ENCODE measurements at regions not wholly inside any gene's neighbourhood (a gene's known extent, or its start where the extent isn't known, plus 50 kb on each side); places are given as distances from the start of the nearest gene placed in this dataset.
A peak's percentile ranks its signal among the peaks of the same experiment; 100 is the strongest.

GRCh38 chr9:16099732-16100536, 547.1 kb downstream of the CCDC171 start:
- no peak for DNase-seq (ENCODE audit: low spot score)

- no peak for DNase-seq (ENCODE audit: low spot score)
Observed at GRCh38 chr9:16100537-16101091, 547.8 kb downstream of the CCDC171 start.

- no peak for DNase-seq (ENCODE audit: low spot score)
Observed at GRCh38 chr9:16102154-16102553, 549.3 kb downstream of the CCDC171 start.

- DNase-seq (ENCODE audit: low spot score), result no peak
Observed at GRCh38 chr9:16103620-16104397, 551.0 kb downstream of the CCDC171 start.

- no peak for DNase-seq (ENCODE audit: low spot score)
Observed at GRCh38 chr9:16105168-16106020, 552.6 kb downstream of the CCDC171 start.

GRCh38 chr9:16106021-16106571, 553.3 kb downstream of the CCDC171 start:
- DNase-seq (ENCODE audit: low spot score), result no peak

GRCh38 chr9:16112116-16112515, 559.3 kb downstream of the CCDC171 start:
- no peak for DNase-seq (ENCODE audit: low spot score)

GRCh38 chr9:16115994-16116393, 563.2 kb downstream of the CCDC171 start:
- no peak for DNase-seq (ENCODE audit: low spot score)

GRCh38 chr9:16118043-16118442, 565.2 kb downstream of the CCDC171 start:
- no peak for DNase-seq (ENCODE audit: low spot score)

- DNase-seq (ENCODE audit: low spot score), result no peak
Observed at GRCh38 chr9:16119261-16120230, 566.7 kb downstream of the CCDC171 start.

GRCh38 chr9:16120231-16120641, 567.4 kb downstream of the CCDC171 start:
- DNase-seq (ENCODE audit: low spot score), result no peak

GRCh38 chr9:16120727-16121126, 567.9 kb downstream of the CCDC171 start:
- no peak for DNase-seq (ENCODE audit: low spot score)

- no peak for DNase-seq (ENCODE audit: low spot score)
Observed at GRCh38 chr9:16121168-16121567, 568.3 kb downstream of the CCDC171 start.

- no peak for DNase-seq (ENCODE audit: low spot score)
Observed at GRCh38 chr9:16121601-16122286, 568.9 kb downstream of the CCDC171 start.

GRCh38 chr9:16125629-16126028, 572.8 kb downstream of the CCDC171 start:
- no peak for DNase-seq (ENCODE audit: low spot score)

- DNase-seq (ENCODE audit: low spot score), result no peak
Observed at GRCh38 chr9:16126042-16126441, 573.2 kb downstream of the CCDC171 start.

GRCh38 chr9:16128003-16128402, 575.2 kb downstream of the CCDC171 start:
- no peak for DNase-seq (ENCODE audit: low spot score)

GRCh38 chr9:16131264-16131663, 578.4 kb downstream of the CCDC171 start:
- peak; percentile 22 for DNase-seq (ENCODE audit: low spot score)

- no peak for DNase-seq (ENCODE audit: low spot score)
Observed at GRCh38 chr9:16132513-16132912, 579.7 kb downstream of the CCDC171 start.

GRCh38 chr9:16133032-16133431, 580.2 kb downstream of the CCDC171 start:
- no peak for DNase-seq (ENCODE audit: low spot score)
